Upper lobe of left lung (tissue), 6 donors: ENCODE measurements at regions not wholly inside any gene's neighbourhood (a gene's known extent, or its start where the extent isn't known, plus 50 kb on each side); places are given as distances from the start of the nearest gene placed in this dataset.
A peak's percentile ranks its signal among the peaks of the same experiment; 100 is the strongest.
"Not testable (repeated sequence)": the region's sequence is repeated elsewhere in the genome, so short reads cannot be mapped to it uniquely, and the experiment has no call there.

Experiments used
- ATAC-seq, 2 donors: fragments of 200-7000 bp; cut with Tn5 transposase; one replicate each; pipeline ENCODE4 v1.9.1; 2022; ENCODE audit warnings: mild to moderate bottlenecking in 2 of 2, moderate library complexity in 2 of 2; ENCODE audit not compliant: low FRiP score in 2 of 2
- DNase-seq, 2 donors: peaks; one replicate each; pipeline ENCODE4 v3.0.0-alpha.2; 2019 to 2020
- H3K27ac ChIP-seq, 4 donors: fragments of 200-600 bp; sonication (generic); one replicate each; pipeline ENCODE4 v1.5.1; 2016 to 2019
- H3K27me3 ChIP-seq, 4 donors: fragments of 200-600 bp; sonication (generic); one replicate each; pipeline ENCODE4 v1.5.1; 2017 to 2019
- H3K36me3 ChIP-seq, 4 donors: fragments of 200-600 bp; sonication (generic); one replicate each; pipeline ENCODE4 v1.5.1; 2016 to 2019
- H3K4me1 ChIP-seq, 4 donors: fragments of 200-600 bp; sonication (generic); one replicate each; pipeline ENCODE4 v1.5.1; 2018 to 2019
- H3K4me3 ChIP-seq, 4 donors: fragments of 200-600 bp; sonication (generic); one replicate each; pipeline ENCODE4 v1.5.1; 2017 to 2019; ENCODE audit warnings: mild to moderate bottlenecking in 2 of 4, moderate library complexity in 1 of 4
- H3K9me3 ChIP-seq, 4 donors: fragments of 200-600 bp; sonication (generic); one replicate each; pipeline ENCODE4 v1.5.1; 2018 to 2019
- EP300 ChIP-seq, 4 donors: sonication (generic); formaldehyde crosslinking; IDR thresholded peaks; one replicate each; pipeline ENCODE4 v1.5.1; 2017; ENCODE audit warnings: antibody characterized with exemption in 4 of 4, control low read depth in 2 of 4
- POLR2A ChIP-seq, 4 donors: fragments of 450-650 bp; IDR thresholded peaks; one replicate each; pipeline ENCODE4 v1.5.1; 2016 to 2017; ENCODE audit warnings: antibody characterized with exemption in 4 of 4, mild to moderate bottlenecking in 2 of 4
- POLR2AphosphoS5 ChIP-seq, 2 donors: sonication (generic); formaldehyde crosslinking; IDR thresholded peaks; one replicate each; pipeline ENCODE4 v1.5.1; 2017; ENCODE audit warnings: antibody characterized with exemption in 2 of 2
- WGBS, 2 donors: methylation state at CpG; one replicate each; pipeline ENCODE4 v1.1.5; 2017 to 2018; 5-methylcytosine and 5-hydroxymethylcytosine counted together
- TF ChIP-seq, protein P1 (sequence below), 6 experiments: fragments of 450-650 bp in 4 of 6; fragments of 200-600 bp in 2 of 6; sonication (generic) in 2 of 6; IDR thresholded peaks; one replicate each; pipeline ENCODE4 v1.5.1; 2016 to 2019; ENCODE audit warnings: antibody characterized with exemption in 6 of 6
- donor health status: DM: no; HTN: no; CAD: no; lungs with moderate emphysema.
- donor health status: DM: no; HTN: yes; CAD: no; lungs with severe emphysema.

DNA sequence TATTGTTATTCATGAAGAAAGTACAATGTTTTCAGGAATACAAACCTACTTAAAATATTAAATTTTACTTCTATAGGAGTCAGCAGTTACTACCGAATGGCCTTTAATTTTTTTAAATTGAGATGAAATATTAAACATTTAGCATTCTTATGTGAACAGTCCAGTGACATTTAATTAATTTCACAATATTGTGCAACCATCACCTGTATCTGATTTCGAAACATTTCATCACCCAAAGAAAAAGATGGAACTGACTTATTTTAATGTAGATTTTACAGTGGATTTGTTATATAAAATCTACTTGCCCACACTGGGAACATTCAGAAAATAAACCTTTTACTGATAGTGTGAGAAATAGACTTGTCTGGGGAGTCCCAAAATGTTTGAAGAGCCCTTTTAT is 585.2 kb upstream of the LINC00305 start:
- H3K36me3 ChIP-seq: no peaks in the 10 kb centered on the region
- no peaks in the 10 kb centered on the region for H3K4me1 ChIP-seq
- H3K27me3 ChIP-seq: no peaks in the 10 kb centered on the region
- TF ChIP-seq, protein P1, sequence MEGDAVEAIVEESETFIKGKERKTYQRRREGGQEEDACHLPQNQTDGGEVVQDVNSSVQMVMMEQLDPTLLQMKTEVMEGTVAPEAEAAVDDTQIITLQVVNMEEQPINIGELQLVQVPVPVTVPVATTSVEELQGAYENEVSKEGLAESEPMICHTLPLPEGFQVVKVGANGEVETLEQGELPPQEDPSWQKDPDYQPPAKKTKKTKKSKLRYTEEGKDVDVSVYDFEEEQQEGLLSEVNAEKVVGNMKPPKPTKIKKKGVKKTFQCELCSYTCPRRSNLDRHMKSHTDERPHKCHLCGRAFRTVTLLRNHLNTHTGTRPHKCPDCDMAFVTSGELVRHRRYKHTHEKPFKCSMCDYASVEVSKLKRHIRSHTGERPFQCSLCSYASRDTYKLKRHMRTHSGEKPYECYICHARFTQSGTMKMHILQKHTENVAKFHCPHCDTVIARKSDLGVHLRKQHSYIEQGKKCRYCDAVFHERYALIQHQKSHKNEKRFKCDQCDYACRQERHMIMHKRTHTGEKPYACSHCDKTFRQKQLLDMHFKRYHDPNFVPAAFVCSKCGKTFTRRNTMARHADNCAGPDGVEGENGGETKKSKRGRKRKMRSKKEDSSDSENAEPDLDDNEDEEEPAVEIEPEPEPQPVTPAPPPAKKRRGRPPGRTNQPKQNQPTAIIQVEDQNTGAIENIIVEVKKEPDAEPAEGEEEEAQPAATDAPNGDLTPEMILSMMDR (IDR thresholded peaks at IDR 0.05): no peak
- TF ChIP-seq EP300 (IDR thresholded peaks at IDR 0.05): no peak
- H3K27ac ChIP-seq: no peak overlapping the region
- no peak overlapping the region for H3K4me3 ChIP-seq
- DNase-seq (no peak), ATAC-seq (no peak)
- no peaks in the 10 kb centered on the region for H3K9me3 ChIP-seq
- WGBS, 2 donors: 92 to 95% methylated on average over 2 of the region's 2 CpGs

DNA sequence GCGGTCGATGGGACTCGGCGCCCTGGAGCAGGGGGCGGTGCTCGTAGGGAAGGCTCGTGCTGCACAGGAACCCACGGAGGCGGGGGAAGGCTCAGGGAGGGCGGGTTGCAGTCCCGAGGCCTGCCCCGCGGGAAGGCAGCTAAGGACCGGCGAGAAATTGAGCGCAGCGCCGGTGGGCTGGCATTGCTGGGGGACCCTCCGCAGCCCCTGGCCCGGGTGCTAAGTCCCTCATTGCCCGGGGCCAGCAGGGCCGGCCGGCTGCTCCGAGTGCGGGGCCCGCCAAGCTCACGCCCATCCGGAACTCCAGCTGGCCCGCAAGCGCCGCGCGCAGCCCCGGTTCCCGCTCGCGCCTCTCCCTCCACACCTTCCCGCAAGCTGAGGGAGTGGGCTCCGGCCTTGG is 576.8 kb upstream of the LINC00305 start:
- H3K4me1 ChIP-seq, H3K27me3 ChIP-seq, ATAC-seq, H3K4me3 ChIP-seq, H3K36me3 ChIP-seq, H3K27ac ChIP-seq, H3K9me3 ChIP-seq: not testable (repeated sequence)
- WGBS, 2 donors: 99 to 100% methylated on average over 3 to 24 of the region's 39 CpGs
- peak in 1 of 2 donors; percentile 76 for DNase-seq

DNA sequence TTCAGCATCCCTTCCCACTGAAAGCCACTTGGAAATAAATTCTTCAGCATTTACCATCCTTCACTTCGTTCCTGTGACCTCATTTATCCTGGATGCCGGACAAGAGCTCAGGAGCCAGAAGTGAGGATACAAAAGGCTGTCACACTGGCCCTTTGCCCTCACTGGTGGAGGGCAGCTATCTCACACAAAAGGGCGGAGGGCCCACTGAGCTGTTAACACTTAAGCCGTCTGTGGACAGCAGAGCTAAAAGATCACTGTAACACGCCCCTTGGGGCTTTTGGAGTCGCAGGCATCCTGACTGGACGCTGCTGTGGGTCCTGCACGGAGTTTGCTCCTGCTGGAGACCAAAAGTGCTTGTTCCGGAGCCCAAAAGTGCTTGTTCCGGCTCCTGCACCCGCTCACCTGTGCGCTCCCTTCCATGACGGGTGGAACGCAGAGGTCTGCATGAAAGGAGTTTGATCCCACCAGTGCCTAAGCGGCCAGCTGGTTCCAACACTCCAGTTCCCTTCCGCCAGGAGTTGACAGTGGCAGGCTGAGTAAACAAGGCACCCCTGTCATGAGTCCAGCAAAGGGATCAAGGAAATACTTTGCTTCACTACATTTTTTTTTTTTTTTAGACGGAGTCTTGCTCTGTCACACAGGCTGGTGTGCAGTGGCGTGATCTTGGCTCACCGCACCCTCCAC is 572.0 kb upstream of the LINC00305 start:
- Histone ChIP-seq H3K4me3 (no peak overlapping the region), H3K27me3 (no peaks in the 10 kb centered on the region), H3K36me3 (no peaks in the 10 kb centered on the region), H3K9me3 (no peaks in the 10 kb centered on the region), H3K27ac (no peak overlapping the region), H3K4me1 (no peaks in the 10 kb centered on the region)
- WGBS, 2 donors: 73 to 85% methylated on average over 9 to 19 of the region's 19 CpGs
- TF ChIP-seq POLR2AphosphoS5 (IDR thresholded peaks at IDR 0.05) (no peak), POLR2A (IDR thresholded peaks at IDR 0.05) (no peak), EP300 (IDR thresholded peaks at IDR 0.05) (no peak)
- TF ChIP-seq, protein P1 (IDR thresholded peaks at IDR 0.05): no peak
- ATAC-seq: no peak
- DNase-seq: no peak

DNA sequence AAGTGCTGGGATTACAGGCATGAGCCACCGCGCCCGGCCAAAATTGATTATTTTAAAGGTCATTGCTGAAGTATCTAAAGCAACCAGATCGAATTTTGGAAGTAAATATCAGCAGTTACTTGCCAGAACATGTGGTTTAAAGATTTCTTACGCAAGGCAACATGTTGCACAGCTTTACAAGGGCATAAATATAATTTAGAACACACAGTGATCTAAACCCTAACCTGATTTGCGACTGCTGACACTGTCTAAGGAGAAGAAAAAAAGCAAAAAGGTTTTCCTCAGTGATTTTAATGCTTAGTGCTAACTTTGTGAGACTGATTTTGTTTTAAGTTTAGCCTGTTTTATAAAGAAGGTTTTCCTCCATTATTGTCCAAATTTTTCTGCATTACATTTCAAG is 569.9 kb upstream of the LINC00305 start:
- ATAC-seq (no peak), DNase-seq (no peak)
- no peaks in the 10 kb centered on the region for H3K9me3 ChIP-seq
- 86 to 90% methylated on average over 6 of the region's 6 CpGs for WGBS, 2 donors
- no peaks in the 10 kb centered on the region for H3K36me3 ChIP-seq
- H3K4me1 ChIP-seq: no peaks in the 10 kb centered on the region
- no peak overlapping the region for H3K27ac ChIP-seq
- H3K27me3 ChIP-seq: no peaks in the 10 kb centered on the region
- TF ChIP-seq, protein P1 (IDR thresholded peaks at IDR 0.05): no peak
- TF ChIP-seq POLR2A (IDR thresholded peaks at IDR 0.05): no peak
- TF ChIP-seq POLR2AphosphoS5 (IDR thresholded peaks at IDR 0.05): no peak
- no peak for TF ChIP-seq EP300 (IDR thresholded peaks at IDR 0.05)
- H3K4me3 ChIP-seq: no peak overlapping the region

DNA sequence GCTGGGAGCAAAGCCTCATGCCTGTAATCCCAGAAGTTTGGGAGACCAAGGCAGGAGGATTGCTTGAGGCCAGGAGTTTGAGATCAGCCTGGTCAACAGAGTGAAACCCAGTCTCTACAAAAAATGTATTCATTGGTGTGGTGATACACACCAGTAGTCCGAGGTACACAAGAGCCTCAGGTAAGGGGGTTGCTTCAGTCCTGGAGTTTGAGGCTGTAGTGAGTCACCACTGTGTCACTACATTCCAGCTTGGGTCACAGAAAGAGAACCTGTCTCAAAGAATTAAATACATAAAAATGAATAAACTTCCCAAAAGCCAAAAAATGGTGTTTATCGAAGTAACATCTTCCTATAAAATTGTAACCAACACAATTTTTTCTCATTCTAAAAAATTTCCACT is 568.1 kb upstream of the LINC00305 start:
- TF ChIP-seq, protein P1 (IDR thresholded peaks at IDR 0.05): no peak
- no peak for TF ChIP-seq POLR2AphosphoS5 (IDR thresholded peaks at IDR 0.05)
- H3K36me3 ChIP-seq: no peaks in the 10 kb centered on the region
- no peaks in the 10 kb centered on the region for H3K27me3 ChIP-seq
- H3K4me1 ChIP-seq: no peaks in the 10 kb centered on the region
- WGBS, 2 donors: 89 to 93% methylated on average over 2 of the region's 2 CpGs
- H3K27ac ChIP-seq: no peak overlapping the region
- no peak overlapping the region for H3K4me3 ChIP-seq
- no peaks in the 10 kb centered on the region for H3K9me3 ChIP-seq
- ATAC-seq (no peak), DNase-seq (no peak)
